Neuronal stem cell (in vitro differentiated cells): ENCODE measurements at regions not wholly inside any gene's neighbourhood (a gene's known extent, or its start where the extent isn't known, plus 50 kb on each side); places are given as distances from the start of the nearest gene placed in this dataset.

ENCODE experiments used
- DNase-seq: peaks from one replicate; pipeline ENCODE4 v3.0.0-alpha.2; 2013; ENCODE audit warnings: low spot score
- H2AFZ ChIP-seq: one replicate; pipeline ENCODE4 v1.6.1; 2013; ENCODE audit warnings: mild to moderate bottlenecking, low read length, inconsistent platforms
- H2AK5ac ChIP-seq: 2 replicates; pipeline ENCODE4 v1.6.1; 2013; ENCODE audit warnings: low read depth, mild to moderate bottlenecking, inconsistent platforms, low read length, moderate library complexity, mixed read lengths
- H2BK120ac ChIP-seq: 2 replicates; pipeline ENCODE4 v1.6.1; 2013; ENCODE audit warnings: low read depth, mild to moderate bottlenecking, inconsistent platforms, low read length, moderate library complexity, mixed read lengths
- H2BK12ac ChIP-seq: one replicate; pipeline ENCODE4 v1.6.1; 2013; ENCODE audit warnings: low read length, inconsistent platforms
- H2BK15ac ChIP-seq: 2 replicates; pipeline ENCODE4 v1.6.1; 2013; ENCODE audit warnings: mild to moderate bottlenecking, low read length, inconsistent platforms, mixed read lengths
- H2BK5ac ChIP-seq: one replicate; pipeline ENCODE4 v1.6.1; 2013; ENCODE audit warnings: inconsistent platforms, mild to moderate bottlenecking, low read length, moderate library complexity
- H3K14ac ChIP-seq: one replicate; pipeline ENCODE4 v1.6.1; 2013; ENCODE audit warnings: low read length, inconsistent platforms
- H3K18ac ChIP-seq: 2 replicates; pipeline ENCODE4 v1.6.1; 2013; ENCODE audit warnings: low read length, inconsistent platforms
- H3K23ac ChIP-seq: 2 replicates; pipeline ENCODE4 v1.6.1; 2013; ENCODE audit warnings: low read depth, mild to moderate bottlenecking, mixed read lengths, low read length, inconsistent platforms; ENCODE audit not compliant: poor library complexity
- H3K27ac ChIP-seq: replicated peaks from 3 replicates; pipeline ENCODE4 v1.5.1; 2013; ENCODE audit warnings: low read length, inconsistent platforms
- H3K27me3 ChIP-seq, 3 experiments: 2 replicates each; pipeline ENCODE4 v1.6.1; 2013; ENCODE audit warnings: low read length in 3 of 3, mild to moderate bottlenecking in 2 of 3, inconsistent platforms in 1 of 3, low read depth in 1 of 3, mixed read lengths in 1 of 3, moderate library complexity in 1 of 3; ENCODE audit not compliant: control insufficient read depth in 3 of 3, insufficient read depth in 3 of 3
- H3K36me3 ChIP-seq, 2 donors: replicated peaks in 1 of 2; 2 replicates each; pipeline ENCODE4 v1.6.1; 2013; ENCODE audit warnings: low read length in 2 of 2; ENCODE audit not compliant: control insufficient read depth in 2 of 2, insufficient read depth in 2 of 2
- H3K4ac ChIP-seq: 2 replicates; pipeline ENCODE4 v1.6.1; 2013; ENCODE audit warnings: inconsistent platforms, mild to moderate bottlenecking, low read length, moderate library complexity
- H3K4me1 ChIP-seq, 2 donors: 1 replicate in 1 of 2; 2 replicates in 1 of 2; pipeline ENCODE4 v1.6.1; 2013; ENCODE audit warnings: low read length in 2 of 2, low read depth in 1 of 2; ENCODE audit not compliant: control insufficient read depth in 2 of 2, insufficient read depth in 1 of 2
- H3K4me2 ChIP-seq: one replicate; pipeline ENCODE4 v1.6.1; 2013; ENCODE audit warnings: mild to moderate bottlenecking, low read length, inconsistent platforms; ENCODE audit not compliant: insufficient read depth, poor library complexity, severe bottlenecking
- H3K4me3 ChIP-seq, 2 donors: 2 replicates each; pipeline ENCODE4 v1.5.1; 2013; ENCODE audit warnings: low read length in 2 of 2, mild to moderate bottlenecking in 2 of 2, inconsistent platforms in 1 of 2, moderate library complexity in 1 of 2
- H3K79me1 ChIP-seq: one replicate; pipeline ENCODE4 v1.6.1; 2013; ENCODE audit warnings: low read depth, mild to moderate bottlenecking, inconsistent platforms, low read length, moderate library complexity
- H3K9ac ChIP-seq: one replicate; pipeline ENCODE4 v1.6.1; 2013; ENCODE audit warnings: mild to moderate bottlenecking, low read depth, low read length, inconsistent platforms; ENCODE audit not compliant: poor library complexity
- H3K9me3 ChIP-seq, 2 donors: replicated peaks in 1 of 2; 2 replicates each; pipeline versions ENCODE3 to v1.6.1; 2013; ENCODE audit warnings: low read length in 2 of 2, mild to moderate bottlenecking in 2 of 2, inconsistent platforms in 1 of 2, low read depth in 1 of 2, mixed read lengths in 1 of 2, moderate library complexity in 1 of 2; ENCODE audit not compliant: control insufficient read depth in 2 of 2, insufficient read depth in 1 of 2
- H4K8ac ChIP-seq: one replicate; pipeline ENCODE4 v1.6.1; 2013; ENCODE audit warnings: low read depth, mild to moderate bottlenecking, inconsistent platforms, low read length, moderate library complexity
- H4K91ac ChIP-seq: one replicate; pipeline ENCODE4 v1.6.1; 2013; ENCODE audit warnings: low read length, low read depth, mild to moderate bottlenecking, inconsistent platforms; ENCODE audit not compliant: poor library complexity
- WGBS, 2 donors: extraction: QIAGEN DNeasy Blood & Tissue Kit; methylation state at CpG; one replicate each; pipeline ENCODE4 v1.1.7; 2013; ENCODE audit warnings: missing lambda C conversion rate in 2 of 2, mixed read lengths in 1 of 2; ENCODE audit not compliant: insufficient read length in 2 of 2, insufficient replicate concordance in 1 of 2; ENCODE audit errors: extremely low coverage in 2 of 2; 5-methylcytosine and 5-hydroxymethylcytosine counted together

DNA sequence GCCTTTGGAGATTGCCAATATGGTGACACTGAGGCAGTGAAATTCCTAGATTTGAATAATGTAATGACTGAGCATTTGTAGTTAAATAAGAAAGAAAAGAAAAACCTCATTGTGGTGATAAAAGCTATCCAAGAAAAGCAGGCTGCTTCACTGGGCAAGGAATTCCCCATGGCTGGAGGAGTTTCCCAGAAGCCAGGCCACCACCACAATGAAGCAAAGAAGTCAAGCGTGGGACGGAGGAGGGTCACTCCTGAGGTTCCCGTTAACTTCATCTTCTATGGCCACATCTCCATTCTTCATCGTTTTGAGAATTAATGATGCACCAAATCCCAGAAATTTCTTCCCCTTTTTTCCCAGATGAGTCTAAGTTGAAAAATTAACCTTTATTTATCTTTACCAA is 185.8 kb upstream of the BCL6 start:
- no peak overlapping the region for H2AFZ ChIP-seq
- no peak overlapping the region for H3K23ac ChIP-seq
- H3K4me3 ChIP-seq, result no peak overlapping the region
- H3K4me2 ChIP-seq, result no peak overlapping the region
- no peak overlapping the region for H3K14ac ChIP-seq
- H2BK15ac ChIP-seq, result no peak overlapping the region
- no peak overlapping the region for H2BK12ac ChIP-seq
- no peak overlapping the region for H2AK5ac ChIP-seq
- no peaks in the 10 kb centered on the region for H3K4me1 ChIP-seq
- no peak overlapping the region for H2BK5ac ChIP-seq
- no peaks in the 10 kb centered on the region for H3K36me3 ChIP-seq
- H4K91ac ChIP-seq, result no peak overlapping the region
- H2BK120ac ChIP-seq, result no peak overlapping the region
- no peak for DNase-seq
- H3K27me3 ChIP-seq, result no peaks in the 10 kb centered on the region
- H3K9ac ChIP-seq, result no peak overlapping the region
- WGBS, 2 donors, result no CpG with 5 or more reads among the region's 4 CpGs
- H3K18ac ChIP-seq, result no peak overlapping the region
- no peak overlapping the region for H4K8ac ChIP-seq
- no peaks in the 10 kb centered on the region for H3K79me1 ChIP-seq
- H3K4ac ChIP-seq, result no peak overlapping the region
- H3K27ac ChIP-seq, result no peak overlapping the region
- H3K9me3 ChIP-seq, result peaks cover 0 to 2% of the 10 kb centered on the region in 2 donors

DNA sequence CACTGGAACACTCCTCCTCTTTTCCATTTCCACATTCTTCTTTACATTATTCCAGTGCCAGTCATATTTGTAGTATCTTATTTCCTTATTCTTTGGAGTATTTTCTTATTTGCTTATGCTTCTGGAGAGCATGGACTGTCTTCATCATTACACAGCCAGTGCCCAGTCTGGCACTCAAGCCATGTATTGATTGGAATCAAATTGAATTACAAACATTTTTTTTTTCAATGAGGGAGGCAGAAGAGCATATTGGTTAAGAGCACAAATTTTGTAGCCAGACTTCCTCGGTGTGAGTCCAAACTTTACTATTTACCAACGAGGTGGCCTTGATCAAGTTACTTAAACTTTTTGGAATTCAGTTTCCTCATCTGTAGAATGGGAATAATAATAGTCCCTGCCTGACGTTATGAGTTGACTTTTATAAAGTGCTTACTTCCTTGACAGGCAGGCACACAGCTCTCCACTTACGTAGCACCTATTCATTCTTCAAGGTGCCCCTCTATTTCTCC is 186.6 kb upstream of the BCL6 start:
- Histone ChIP-seq H2BK15ac (no peak overlapping the region), H3K27ac (no peak overlapping the region), H3K4me2 (no peak overlapping the region), H2BK5ac (no peak overlapping the region), H3K4me1 (no peaks in the 10 kb centered on the region), H3K4ac (no peak overlapping the region), H4K8ac (no peak overlapping the region), H2BK120ac (no peak overlapping the region), H4K91ac (no peak overlapping the region), H2BK12ac (no peak overlapping the region), H3K9ac (no peak overlapping the region), H2AK5ac (no peak overlapping the region), H3K36me3 (no peaks in the 10 kb centered on the region), H3K79me1 (no peaks in the 10 kb centered on the region), H2AFZ (no peak overlapping the region), H3K4me3 (no peak overlapping the region), H3K23ac (no peak overlapping the region), H3K9me3 (no peaks in the 10 kb centered on the region), H3K18ac (no peak overlapping the region), H3K27me3 (no peaks in the 10 kb centered on the region), H3K14ac (no peak overlapping the region)
- no peak for DNase-seq
- WGBS, 2 donors, result no CpG with 5 or more reads among the region's 4 CpGs

DNA sequence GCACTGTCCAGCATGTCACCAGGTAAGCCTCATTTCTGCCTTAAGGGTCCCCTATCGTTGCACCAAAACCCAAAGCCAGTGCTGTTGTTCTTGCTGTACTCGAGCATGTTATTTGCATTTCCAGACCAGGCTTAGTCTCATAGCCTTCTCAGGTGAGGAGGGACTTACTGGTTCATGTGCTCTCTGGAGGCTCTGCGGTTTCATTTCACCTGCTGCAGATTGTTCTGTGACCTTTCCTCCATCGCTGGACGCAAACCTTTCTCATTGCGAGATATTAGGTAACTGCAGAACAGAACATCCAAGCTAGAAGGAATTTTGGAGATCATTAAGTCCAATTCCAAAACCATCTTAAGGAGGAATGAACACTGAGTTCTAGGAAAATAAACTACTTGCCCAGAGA is 187.3 kb upstream of the BCL6 start:
- H3K14ac ChIP-seq, result no peak overlapping the region
- H2BK12ac ChIP-seq, result no peak overlapping the region
- no peaks in the 10 kb centered on the region for H3K9me3 ChIP-seq
- no peaks in the 10 kb centered on the region for H3K4me1 ChIP-seq
- no peak overlapping the region for H4K8ac ChIP-seq
- no peak overlapping the region for H3K4ac ChIP-seq
- no peak overlapping the region for H4K91ac ChIP-seq
- no peak overlapping the region for H2BK120ac ChIP-seq
- H3K79me1 ChIP-seq, result no peaks in the 10 kb centered on the region
- no peak overlapping the region for H2BK15ac ChIP-seq
- H3K9ac ChIP-seq, result no peak overlapping the region
- no peak overlapping the region for H2AFZ ChIP-seq
- H3K27me3 ChIP-seq, result no peaks in the 10 kb centered on the region
- WGBS, 2 donors, result no CpG with 5 or more reads among the region's 6 CpGs
- no peak overlapping the region for H3K4me3 ChIP-seq
- H3K36me3 ChIP-seq, result no peaks in the 10 kb centered on the region
- no peak overlapping the region for H2AK5ac ChIP-seq
- no peak overlapping the region for H3K23ac ChIP-seq
- H2BK5ac ChIP-seq, result no peak overlapping the region
- no peak overlapping the region for H3K27ac ChIP-seq
- DNase-seq, result no peak
- no peak overlapping the region for H3K4me2 ChIP-seq
- no peak overlapping the region for H3K18ac ChIP-seq

DNA sequence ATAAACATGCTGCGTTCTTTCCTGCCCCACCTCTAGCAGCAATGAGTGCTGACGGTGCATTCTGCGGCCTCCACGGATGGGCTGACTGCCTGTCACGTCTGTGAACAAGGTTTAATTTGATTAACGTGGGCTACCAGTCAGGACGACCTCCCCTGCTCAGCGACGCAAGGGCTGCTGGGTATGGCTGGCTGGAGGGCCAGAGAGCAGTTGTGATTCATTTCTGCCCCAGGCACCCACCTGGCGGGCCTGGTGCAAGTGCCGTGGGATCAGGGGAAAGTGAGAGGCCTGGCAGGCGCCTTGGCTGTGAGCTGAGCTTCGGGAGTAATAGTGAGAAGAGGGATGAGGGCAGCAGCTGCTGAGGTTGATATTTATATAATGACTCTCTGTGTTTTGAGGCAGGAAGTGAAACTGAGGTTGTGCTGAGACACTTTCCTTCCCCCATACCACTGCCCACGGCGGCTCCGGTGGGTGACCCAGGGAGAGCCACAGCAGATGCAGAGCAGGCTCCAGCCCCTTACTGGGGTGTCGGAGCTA is 190.4 kb upstream of the BCL6 start:
- H2BK15ac ChIP-seq, result no peak overlapping the region
- H3K14ac ChIP-seq, result no peak overlapping the region
- no peak overlapping the region for H2AK5ac ChIP-seq
- no peaks in the 10 kb centered on the region for H3K9me3 ChIP-seq
- H2BK5ac ChIP-seq, result no peak overlapping the region
- no peak overlapping the region for H3K4me2 ChIP-seq
- H4K91ac ChIP-seq, result no peak overlapping the region
- no peak overlapping the region for H3K23ac ChIP-seq
- no peak for DNase-seq
- no peaks in the 10 kb centered on the region for H3K4me1 ChIP-seq
- H3K27me3 ChIP-seq, result no peaks in the 10 kb centered on the region
- no peak overlapping the region for H3K4ac ChIP-seq
- WGBS, 2 donors, result no CpG with 5 or more reads among the region's 17 CpGs
- H3K36me3 ChIP-seq, result no peaks in the 10 kb centered on the region
- H3K4me3 ChIP-seq, result no peak overlapping the region
- H2AFZ ChIP-seq, result no peak overlapping the region
- H4K8ac ChIP-seq, result no peak overlapping the region
- H3K18ac ChIP-seq, result peak overlapping the region; percentile 53
- no peak overlapping the region for H2BK120ac ChIP-seq
- H3K27ac ChIP-seq, result no peak overlapping the region
- H3K79me1 ChIP-seq, result no peaks in the 10 kb centered on the region
- no peak overlapping the region for H3K9ac ChIP-seq
- no peak overlapping the region for H2BK12ac ChIP-seq
